ENCODE measurements at regions not wholly inside any gene's neighbourhood (a gene's known extent, or its start where the extent isn't known, plus 50 kb on each side); places are given as distances from the start of the nearest gene placed in this dataset.
"Not testable (repeated sequence)": the region's sequence is repeated elsewhere in the genome, so short reads cannot be mapped to it uniquely, and the experiment has no call there.

GRCh38 chr1:120282744-120283464 is 106.6 kb upstream of the SEC22B start:
- TF ChIP-seq CTCF (conservative IDR thresholded peaks at IDR 0.05; ENCODE audit: low read length); EZH2phosphoT487 (IDR thresholded peaks at IDR 0.05; ENCODE audit: borderline replicate concordance): not testable (repeated sequence)

Data from Loucy (cell line).